CD4-positive, alpha-beta T cell (primary cell): ENCODE measurements at regions not wholly inside any gene's neighbourhood (a gene's known extent, or its start where the extent isn't known, plus 50 kb on each side); places are given as distances from the start of the nearest gene placed in this dataset.

Experiments
- ATAC-seq: fragments of 200-7000 bp; cut with Tn5 transposase; one replicate; pipeline ENCODE4 v1.10.0; 2022; ENCODE audit warnings: mild to moderate bottlenecking; ENCODE audit not compliant: poor library complexity
- CTCF ChIA-PET: fragments of 350-600 bp; sonication (Branson Sonifier 250); formaldehyde crosslinking; loops from one replicate; lab custom pipeline; 2021; ENCODE audit warnings: antibody characterized with exemption, inconsistent platforms; lab: Charles Lee
- POLR2A ChIA-PET: fragments of 350-600 bp; sonication (Branson Sonifier 250); formaldehyde crosslinking; loops from one replicate; lab custom pipeline; 2021; ENCODE audit warnings: antibody characterized with exemption, inconsistent platforms; lab: Charles Lee
- DNase-seq, 14 experiments: peaks; one replicate each; pipeline ENCODE4 v3.0.0-alpha.2; 2013 to 2020; ENCODE audit warnings: mixed read lengths in 2 of 14
- H3K27ac ChIP-seq, 2 donors: one replicate each; pipeline versions ENCODE4 v1.5.1 to v1.7.0; 2013; ENCODE audit warnings: low read length in 2 of 2, low read depth in 1 of 2, mild to moderate bottlenecking in 1 of 2
- H3K27me3 ChIP-seq, 2 experiments: 1 replicate in 1 of 2; 2 replicates in 1 of 2; pipeline versions ENCODE4 v1.6.1 to v1.7.0; 2013; ENCODE audit warnings: low read length in 2 of 2, control low read depth in 1 of 2, mild to moderate bottlenecking in 1 of 2, moderate library complexity in 1 of 2; ENCODE audit not compliant: insufficient read depth in 2 of 2, control insufficient read depth in 1 of 2
- H3K36me3 ChIP-seq: one replicate; pipeline ENCODE4 v1.6.1; 2013; ENCODE audit warnings: low read length, control low read depth; ENCODE audit not compliant: insufficient read depth
- H3K4me1 ChIP-seq: one replicate; pipeline ENCODE4 v1.6.1; 2013; ENCODE audit warnings: low read length, control low read depth; ENCODE audit not compliant: insufficient read depth
- H3K4me3 ChIP-seq: one replicate; pipeline ENCODE4 v1.5.1; 2013; ENCODE audit warnings: mild to moderate bottlenecking, low read length, moderate library complexity
- H3K9me3 ChIP-seq, 2 experiments: 1 replicate in 1 of 2; 2 replicates in 1 of 2; pipeline versions ENCODE4 v1.6.1 to v1.7.0; 2013; ENCODE audit warnings: low read length in 2 of 2, mild to moderate bottlenecking in 2 of 2, control low read depth in 1 of 2, moderate library complexity in 1 of 2; ENCODE audit not compliant: control insufficient read depth in 1 of 2, insufficient read depth in 1 of 2
- H3K27ac Mint-ChIP-seq: one replicate; pipeline ENCODE4 v1.8.0; 2020; ENCODE audit warnings: mixed read lengths
- H3K27me3 Mint-ChIP-seq: one replicate; pipeline ENCODE4 v1.8.0; 2021; ENCODE audit warnings: mixed read lengths
- H3K36me3 Mint-ChIP-seq: one replicate; pipeline ENCODE4 v1.8.0; 2021; ENCODE audit warnings: low read depth, mixed read lengths
- H3K4me1 Mint-ChIP-seq: one replicate; pipeline ENCODE4 v1.8.0; 2021; ENCODE audit warnings: low read depth, mixed read lengths
- H3K4me3 Mint-ChIP-seq: one replicate; pipeline ENCODE4 v1.8.0; 2020; ENCODE audit warnings: mild to moderate bottlenecking, mixed read lengths
- H3K9me3 Mint-ChIP-seq: one replicate; pipeline ENCODE4 v1.8.0; 2020; ENCODE audit warnings: mixed read lengths
- CTCF ChIP-seq: fragments of 200-600 bp; IDR thresholded peaks from one replicate; pipeline ENCODE4 v1.8.0; 2022; ENCODE audit warnings: antibody characterized with exemption, mild to moderate bottlenecking
- intact Hi-C, 2 experiments: fragments of 100-400 bp; cut with DNase I in 1 of 2; cut with micrococcal nuclease in 1 of 2; formaldehyde crosslinking; loops; one replicate each; pipeline versions ENCODE4 v1.15.1 to v1.9.0; 2023 to 2025; cut with DNase I, micrococcal nuclease

- H3K27ac ChIP-seq: no peak overlapping the region
- DNase-seq (no peak), ATAC-seq (no peak)
- H3K9me3 Mint-ChIP-seq: no peaks in the 10 kb centered on the region
- H3K27me3 ChIP-seq: no peaks in the 10 kb centered on the region
- H3K36me3 Mint-ChIP-seq: no peaks in the 10 kb centered on the region
- no peak overlapping the region for H3K27ac Mint-ChIP-seq
- H3K27me3 Mint-ChIP-seq: no peaks in the 10 kb centered on the region
- intact Hi-C loops: no loop called here
- no peaks in the 10 kb centered on the region for H3K4me1 ChIP-seq
- H3K9me3 ChIP-seq: peaks cover 0 to 9% of the 10 kb centered on the region in 2 experiments
- TF ChIP-seq CTCF: no peak
- no peak overlapping the region for H3K4me3 Mint-ChIP-seq
- ChIA-PET POLR2A (no interaction called here), CTCF (no interaction called here)
- H3K36me3 ChIP-seq: no peaks in the 10 kb centered on the region
- no peak overlapping the region for H3K4me3 ChIP-seq
- no peaks in the 10 kb centered on the region for H3K4me1 Mint-ChIP-seq
Measured at GRCh38 chr21:27841084-27841672, 874.3 kb upstream of the ADAMTS5 start.

- ChIA-PET POLR2A (no interaction called here), CTCF (no interaction called here)
- peaks cover 0 to 9% of the 10 kb centered on the region in 2 experiments for H3K9me3 ChIP-seq
- Mint-ChIP-seq H3K27ac (no peak overlapping the region), H3K27me3 (no peaks in the 10 kb centered on the region), H3K4me1 (no peaks in the 10 kb centered on the region), H3K4me3 (no peak overlapping the region), H3K9me3 (no peaks in the 10 kb centered on the region), H3K36me3 (no peaks in the 10 kb centered on the region)
- ATAC-seq: no peak
- no peak overlapping the region for H3K27ac ChIP-seq
- TF ChIP-seq CTCF: no peak
- no peaks in the 10 kb centered on the region for H3K4me1 ChIP-seq
- no peak for DNase-seq
- H3K4me3 ChIP-seq: no peak overlapping the region
- H3K27me3 ChIP-seq: no peaks in the 10 kb centered on the region
- intact Hi-C loops: no loop called here
- no peaks in the 10 kb centered on the region for H3K36me3 ChIP-seq
Measured at GRCh38 chr21:27840262-27840661, 873.4 kb upstream of the ADAMTS5 start.

DNA sequence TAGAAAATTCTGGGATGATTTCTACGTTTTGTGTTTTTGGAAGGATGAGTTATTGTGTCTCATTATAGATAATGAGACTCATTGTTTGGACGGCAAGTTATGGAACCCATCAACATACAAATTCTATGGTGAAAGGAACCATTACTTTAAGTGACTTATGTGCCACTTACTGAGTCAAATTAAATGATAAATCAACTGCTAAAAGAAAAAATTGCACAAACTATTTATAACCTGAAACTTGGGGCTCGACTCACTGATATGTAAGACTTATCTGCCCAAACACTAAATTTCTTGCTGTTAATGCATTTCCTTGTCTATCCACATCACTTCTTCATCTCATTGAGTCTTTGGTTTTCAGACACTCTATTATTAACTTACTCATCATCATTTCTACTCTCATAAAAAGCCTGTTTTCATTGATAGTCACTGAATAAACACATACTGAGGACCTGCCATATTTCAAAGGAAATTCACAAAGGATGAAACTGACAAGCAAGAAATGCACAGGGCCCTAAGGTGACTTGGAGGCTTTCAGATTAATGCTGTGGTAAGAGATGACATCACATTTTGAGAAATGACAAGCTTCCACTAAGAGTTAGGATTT lies 872.7 kb upstream of the ADAMTS5 start:
- no peak for ATAC-seq
- intact Hi-C loops: loop anchor here in 1 of 2 experiments (5.0 kb wide), 1 partner anchor 52 kb away; no protein-coding TSS in a partner anchor
- Histone ChIP-seq H3K36me3 (no peaks in the 10 kb centered on the region), H3K4me3 (no peak overlapping the region), H3K27ac (no peak overlapping the region), H3K27me3 (no peaks in the 10 kb centered on the region), H3K4me1 (no peaks in the 10 kb centered on the region), H3K9me3 (peaks cover 0 to 9% of the 10 kb centered on the region in 2 experiments)
- no peak overlapping the region for H3K4me3 Mint-ChIP-seq
- POLR2A ChIA-PET: no interaction called here
- H3K4me1 Mint-ChIP-seq: no peaks in the 10 kb centered on the region
- no peaks in the 10 kb centered on the region for H3K9me3 Mint-ChIP-seq
- no peak for TF ChIP-seq CTCF
- no peak for DNase-seq
- CTCF ChIA-PET: no interaction called here
- H3K27me3 Mint-ChIP-seq: no peaks in the 10 kb centered on the region
- no peak overlapping the region for H3K27ac Mint-ChIP-seq
- H3K36me3 Mint-ChIP-seq: no peaks in the 10 kb centered on the region
